Transverse colon (tissue), 4 donors: ENCODE measurements at regions not wholly inside any gene's neighbourhood (a gene's known extent, or its start where the extent isn't known, plus 50 kb on each side); places are given as distances from the start of the nearest gene placed in this dataset.

Source experiments
- CTCF ChIP-seq, 5 experiments: fragments of 200-600 bp in 3 of 5; fragments of 450-650 bp in 2 of 5; sonication (generic) in 3 of 5; IDR thresholded peaks; 1 replicate in 2 of 5; 2 replicates in 3 of 5; pipeline ENCODE4 v1.5.1; 2016 to 2017; ENCODE audit warnings: antibody characterized with exemption in 5 of 5, inconsistent platforms in 3 of 5, mild to moderate bottlenecking in 2 of 5, moderate library complexity in 1 of 5
- EP300 ChIP-seq: sonication (generic); formaldehyde crosslinking; IDR thresholded peaks from one replicate; pipeline ENCODE4 v1.6.1; 2017; ENCODE audit warnings: antibody characterized with exemption, low read depth
- POLR2A ChIP-seq: fragments of 450-650 bp; IDR thresholded peaks from one replicate; pipeline ENCODE4 v1.6.1; 2016; ENCODE audit warnings: antibody characterized with exemption, mild to moderate bottlenecking, moderate library complexity
- POLR2AphosphoS5 ChIP-seq, 3 donors: sonication (generic); formaldehyde crosslinking; IDR thresholded peaks; one replicate each; pipeline ENCODE4 v1.6.1; 2016; ENCODE audit warnings: antibody characterized with exemption in 3 of 3

- TF ChIP-seq CTCF (IDR thresholded peaks at IDR 0.05): no peak
- no peak for TF ChIP-seq POLR2AphosphoS5 (IDR thresholded peaks at IDR 0.05)
- TF ChIP-seq POLR2A: no peak
- no peak for TF ChIP-seq EP300
Measured at GRCh38 chr17:72485596-72485995, 364.8 kb downstream of the SOX9 start.
